SJCRH30 (cell line): ENCODE measurements at regions not wholly inside any gene's neighbourhood (a gene's known extent, or its start where the extent isn't known, plus 50 kb on each side); places are given as distances from the start of the nearest gene placed in this dataset.

ENCODE experiments used
- DNase-seq, 2 experiments: peaks; one replicate each; pipeline ENCODE4 v3.0.0-alpha.2; 2015 to 2020
- H3K27ac ChIP-seq: fragments of 250-450 bp; sonication (Bioruptor Pico); 2 replicates; pipeline ENCODE4 v1.5.1; 2020; ENCODE audit warnings: mild to moderate bottlenecking, moderate library complexity
- H3K27me3 ChIP-seq: fragments of 250-450 bp; sonication (Bioruptor Pico); 2 replicates; pipeline ENCODE4 v1.5.1; 2020; ENCODE audit warnings: mild to moderate bottlenecking, moderate library complexity
- H3K36me3 ChIP-seq: fragments of 250-450 bp; sonication (Bioruptor Pico); 2 replicates; pipeline ENCODE4 v1.5.1; 2020; ENCODE audit warnings: mild to moderate bottlenecking, moderate library complexity
- H3K4me1 ChIP-seq: fragments of 250-450 bp; sonication (Bioruptor Pico); 2 replicates; pipeline ENCODE4 v1.5.1; 2020; ENCODE audit warnings: mild to moderate bottlenecking, moderate library complexity
- H3K4me3 ChIP-seq: fragments of 250-450 bp; sonication (Bioruptor Pico); 2 replicates; pipeline ENCODE4 v1.5.1; 2020; ENCODE audit warnings: mild to moderate bottlenecking, moderate library complexity
- H3K9me3 ChIP-seq: fragments of 250-450 bp; sonication (Bioruptor Pico); replicated peaks from 2 replicates; pipeline ENCODE4 v1.5.1; 2020; ENCODE audit warnings: mild to moderate bottlenecking, moderate library complexity

GRCh38 chr11:121890946-121891515 lies 225.0 kb downstream of the BLID start:
- peaks cover 50% of the 10 kb centered on the region for H3K4me1 ChIP-seq
- no peak overlapping the region for H3K4me3 ChIP-seq
- H3K9me3 ChIP-seq, result no peaks in the 10 kb centered on the region
- no peaks in the 10 kb centered on the region for H3K27me3 ChIP-seq
- H3K27ac ChIP-seq, result peak overlapping the region; percentile 69; the same call in 1 of the 2 replicates
- no peak for DNase-seq
- H3K36me3 ChIP-seq, result no peaks in the 10 kb centered on the region

DNA sequence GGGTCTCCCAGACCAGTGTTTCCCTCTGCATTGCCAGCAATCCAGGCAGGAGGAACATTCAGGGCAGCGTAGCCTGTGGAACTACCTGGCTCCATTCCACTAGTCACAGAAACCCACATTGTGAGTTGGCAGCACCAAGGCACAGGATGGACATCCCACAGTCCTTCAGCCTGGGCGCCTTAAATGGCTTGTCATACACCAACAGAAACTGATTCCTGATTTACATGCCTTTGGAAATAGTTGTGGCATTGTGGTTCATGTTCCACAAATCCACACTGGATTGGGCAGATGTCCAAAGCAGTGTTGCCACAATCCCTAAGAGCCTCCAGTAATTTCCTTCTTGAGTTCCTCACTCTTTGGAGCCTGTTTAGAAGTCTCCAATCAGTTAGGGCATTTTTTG lies 225.6 kb downstream of the BLID start:
- Histone ChIP-seq H3K27ac (0 out of 2 replicates have a peak overlapping the region, but pooled peaks have one; percentile 9), H3K4me1 (peaks cover 52% of the 10 kb centered on the region), H3K36me3 (no peaks in the 10 kb centered on the region), H3K9me3 (no peaks in the 10 kb centered on the region), H3K4me3 (no peak overlapping the region), H3K27me3 (no peaks in the 10 kb centered on the region)
- peak; percentile 65 to 80 for DNase-seq

- H3K27ac ChIP-seq, result 0 out of 2 replicates have a peak overlapping the region, but pooled peaks have one; percentile 9
- H3K4me3 ChIP-seq, result no peak overlapping the region
- no peaks in the 10 kb centered on the region for H3K9me3 ChIP-seq
- no peaks in the 10 kb centered on the region for H3K27me3 ChIP-seq
- no peaks in the 10 kb centered on the region for H3K36me3 ChIP-seq
- H3K4me1 ChIP-seq, result peaks cover 52% of the 10 kb centered on the region
- DNase-seq, result no peak
These were observed 226.1 kb downstream of the BLID start for GRCh38 chr11:121889931-121890330.

GRCh38 chr11:121889186-121889585 lies 226.8 kb downstream of the BLID start:
- Histone ChIP-seq H3K27me3 (no peaks in the 10 kb centered on the region), H3K4me3 (no peak overlapping the region), H3K27ac (no peak overlapping the region), H3K9me3 (no peaks in the 10 kb centered on the region), H3K4me1 (peaks cover 52% of the 10 kb centered on the region), H3K36me3 (no peaks in the 10 kb centered on the region)
- DNase-seq, result no peak

DNA sequence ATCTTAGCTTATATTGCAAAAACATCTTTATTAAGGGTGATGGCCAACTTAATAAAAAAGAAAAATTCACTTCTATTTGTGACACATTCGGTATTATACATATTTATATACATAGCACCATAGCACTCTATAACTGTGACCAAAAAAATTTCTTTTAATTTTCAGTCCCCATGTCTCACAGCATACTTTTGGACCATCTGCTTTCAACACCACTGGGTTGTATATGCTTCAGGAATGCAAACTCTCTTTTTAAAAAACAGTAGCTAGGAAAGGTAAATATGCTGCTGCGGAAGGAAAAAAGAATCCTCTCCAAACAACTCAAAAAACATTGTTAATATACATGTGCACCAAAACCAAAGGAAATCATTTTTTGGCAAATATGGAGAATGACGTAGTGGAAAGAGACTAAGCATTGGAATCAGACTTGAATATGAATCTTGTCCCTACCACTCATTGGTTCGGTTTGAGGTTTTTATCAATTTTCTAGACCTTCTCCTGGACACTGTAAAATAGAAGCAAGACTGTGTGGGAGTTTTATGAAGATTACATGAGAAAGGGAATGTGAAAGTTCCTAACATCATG lies 227.9 kb downstream of the BLID start:
- no peaks in the 10 kb centered on the region for H3K27me3 ChIP-seq
- no peak overlapping the region for H3K4me3 ChIP-seq
- H3K27ac ChIP-seq, result no peak overlapping the region
- H3K4me1 ChIP-seq, result peaks cover 43% of the 10 kb centered on the region
- DNase-seq, result no peak
- no peaks in the 10 kb centered on the region for H3K9me3 ChIP-seq
- no peaks in the 10 kb centered on the region for H3K36me3 ChIP-seq

DNA sequence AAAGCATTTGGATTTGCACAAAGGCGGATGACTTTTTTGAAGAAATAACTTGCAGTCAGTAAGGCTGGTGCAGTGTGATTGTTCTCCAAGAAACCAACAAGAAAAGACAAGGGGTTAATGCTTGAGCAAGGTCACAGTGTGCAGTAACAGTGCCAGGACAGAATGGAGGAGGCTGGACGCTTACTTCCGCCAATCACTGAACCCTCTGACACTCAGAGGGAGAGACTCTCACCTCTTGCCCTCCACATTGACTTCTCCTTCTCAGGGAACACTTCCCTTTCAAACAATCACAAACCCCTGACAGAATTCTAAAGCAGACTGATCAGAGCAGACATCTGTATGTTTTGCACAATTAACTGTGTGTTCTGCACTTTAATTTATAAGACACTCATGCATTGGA lies 228.4 kb downstream of the BLID start:
- H3K36me3 ChIP-seq, result no peaks in the 10 kb centered on the region
- DNase-seq, result no peak
- H3K27me3 ChIP-seq, result no peaks in the 10 kb centered on the region
- H3K4me1 ChIP-seq, result peaks cover 38% of the 10 kb centered on the region
- H3K27ac ChIP-seq, result no peak overlapping the region
- H3K9me3 ChIP-seq, result no peaks in the 10 kb centered on the region
- no peak overlapping the region for H3K4me3 ChIP-seq

GRCh38 chr11:121886996-121887395 lies 229.0 kb downstream of the BLID start:
- DNase-seq, result no peak
- H3K27ac ChIP-seq, result 0 out of 2 replicates have a peak overlapping the region, but pooled peaks have one; percentile 8
- no peaks in the 10 kb centered on the region for H3K9me3 ChIP-seq
- H3K4me3 ChIP-seq, result no peak overlapping the region
- H3K4me1 ChIP-seq, result peaks cover 34% of the 10 kb centered on the region
- no peaks in the 10 kb centered on the region for H3K36me3 ChIP-seq
- H3K27me3 ChIP-seq, result no peaks in the 10 kb centered on the region

GRCh38 chr11:121886005-121886734 lies 229.8 kb downstream of the BLID start:
- 0 out of 2 replicates have a peak overlapping the region, but pooled peaks have one; percentile 8 for H3K27ac ChIP-seq
- H3K4me1 ChIP-seq, result peaks cover 26% of the 10 kb centered on the region
- H3K36me3 ChIP-seq, result no peaks in the 10 kb centered on the region
- peak; percentile 81 to 90 for DNase-seq
- no peaks in the 10 kb centered on the region for H3K9me3 ChIP-seq
- H3K4me3 ChIP-seq, result no peak overlapping the region
- no peaks in the 10 kb centered on the region for H3K27me3 ChIP-seq

GRCh38 chr11:121884626-121885025 lies 231.4 kb downstream of the BLID start:
- Histone ChIP-seq H3K9me3 (no peaks in the 10 kb centered on the region), H3K27ac (no peak overlapping the region), H3K36me3 (no peaks in the 10 kb centered on the region), H3K27me3 (no peaks in the 10 kb centered on the region), H3K4me3 (no peak overlapping the region), H3K4me1 (peaks cover 11% of the 10 kb centered on the region)
- no peak for DNase-seq

- Histone ChIP-seq H3K27me3 (no peaks in the 10 kb centered on the region), H3K36me3 (no peaks in the 10 kb centered on the region), H3K9me3 (no peaks in the 10 kb centered on the region), H3K27ac (no peak overlapping the region), H3K4me1 (peaks cover 8% of the 10 kb centered on the region), H3K4me3 (no peak overlapping the region)
- no peak for DNase-seq
These were observed 234.2 kb downstream of the BLID start for GRCh38 chr11:121881806-121882205.

DNA sequence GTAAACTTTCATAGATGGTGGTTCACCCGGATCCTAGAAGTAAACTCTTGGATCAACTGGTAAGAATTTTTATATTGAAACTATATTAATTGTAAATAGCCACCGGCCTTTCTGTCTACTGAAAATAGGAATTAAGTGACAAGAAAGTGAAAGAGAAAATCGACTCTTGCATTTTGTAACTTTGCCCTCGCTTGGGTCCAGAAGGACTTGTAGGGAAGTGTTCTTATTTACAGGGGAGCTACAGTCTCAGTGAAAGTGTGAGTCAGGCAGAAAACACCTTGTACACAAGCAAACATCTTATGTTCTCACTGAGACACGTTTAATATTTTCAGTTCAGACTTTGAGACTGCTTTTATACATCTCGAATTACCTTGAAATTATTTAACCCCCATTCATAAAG lies 238.9 kb downstream of the BLID start:
- H3K27ac ChIP-seq, result no peak overlapping the region
- H3K36me3 ChIP-seq, result no peaks in the 10 kb centered on the region
- H3K4me3 ChIP-seq, result no peak overlapping the region
- no peaks in the 10 kb centered on the region for H3K27me3 ChIP-seq
- H3K9me3 ChIP-seq, result no peaks in the 10 kb centered on the region
- H3K4me1 ChIP-seq, result no peaks in the 10 kb centered on the region
- DNase-seq, result no peak

GRCh38 chr11:121873766-121874165 lies 242.2 kb downstream of the BLID start:
- Histone ChIP-seq H3K27me3 (no peaks in the 10 kb centered on the region), H3K4me1 (no peaks in the 10 kb centered on the region), H3K27ac (no peak overlapping the region), H3K9me3 (no peaks in the 10 kb centered on the region), H3K36me3 (no peaks in the 10 kb centered on the region), H3K4me3 (no peak overlapping the region)
- no peak for DNase-seq

DNA sequence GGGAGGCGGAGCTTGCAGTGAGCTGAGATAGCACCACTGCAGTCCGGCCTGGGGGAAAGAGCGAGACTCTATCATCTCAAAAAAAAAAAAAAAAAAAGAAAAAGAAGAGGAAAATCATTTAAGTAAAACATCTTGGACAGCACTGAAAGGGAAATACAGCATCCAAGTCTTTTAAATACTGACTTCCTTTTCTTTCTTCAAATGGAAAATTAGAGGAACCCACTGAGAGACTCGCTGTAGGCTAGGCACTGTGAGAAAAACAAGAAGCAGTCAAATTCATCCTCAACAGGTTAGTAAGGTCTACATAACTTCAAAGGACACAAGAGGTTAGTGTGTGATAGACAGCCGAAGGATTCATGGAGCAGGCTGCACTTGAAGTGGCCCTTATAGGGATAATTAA lies 243.7 kb downstream of the BLID start:
- Histone ChIP-seq H3K4me3 (no peak overlapping the region), H3K27ac (no peak overlapping the region), H3K27me3 (no peaks in the 10 kb centered on the region), H3K9me3 (no peaks in the 10 kb centered on the region), H3K36me3 (no peaks in the 10 kb centered on the region), H3K4me1 (no peaks in the 10 kb centered on the region)
- no peak for DNase-seq

DNA sequence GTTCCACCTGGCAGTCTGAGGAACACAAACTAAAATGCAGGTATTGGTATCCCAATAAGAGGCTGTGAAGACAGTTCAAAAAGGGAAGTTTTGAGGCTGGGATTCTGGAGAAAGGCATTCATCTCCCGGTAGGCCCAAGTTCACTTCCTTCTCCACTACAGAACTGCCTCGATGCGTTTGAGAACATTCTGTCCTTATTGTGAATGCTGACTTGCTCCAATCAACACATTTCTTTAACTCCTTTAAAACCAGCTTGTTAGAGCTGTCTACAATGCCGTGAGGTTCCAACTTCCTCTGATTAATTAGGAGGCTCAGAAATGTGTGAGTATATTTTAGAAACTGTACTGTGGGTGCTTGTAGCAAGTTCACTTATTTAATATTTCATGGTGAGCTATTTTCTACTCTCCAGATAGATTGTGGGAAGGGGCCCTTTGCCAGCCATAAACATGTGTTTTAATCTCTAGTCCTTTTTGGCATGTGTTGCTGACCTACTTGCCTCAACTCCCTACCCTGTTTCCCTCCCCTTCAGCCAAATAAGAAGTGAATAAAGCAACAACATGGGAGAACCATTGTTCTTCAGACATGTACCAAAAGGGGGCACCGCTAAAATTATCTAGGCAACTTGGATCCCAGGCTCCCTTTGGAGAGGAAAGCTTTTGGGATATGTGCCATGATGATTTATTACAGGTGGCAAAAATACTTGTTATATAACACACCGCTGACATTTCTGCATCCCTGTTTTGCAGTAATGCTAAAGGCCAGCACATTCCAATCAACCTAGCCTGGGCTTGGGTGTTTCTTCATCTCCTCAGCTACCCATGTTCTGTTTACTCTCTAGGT lies 245.6 kb downstream of the BLID start:
- Histone ChIP-seq H3K27me3 (no peaks in the 10 kb centered on the region), H3K4me1 (no peaks in the 10 kb centered on the region), H3K36me3 (no peaks in the 10 kb centered on the region), H3K27ac (no peak overlapping the region), H3K9me3 (no peaks in the 10 kb centered on the region), H3K4me3 (no peak overlapping the region)
- DNase-seq, result no peak

GRCh38 chr11:121869478-121869877 lies 246.5 kb downstream of the BLID start:
- Histone ChIP-seq H3K9me3 (no peaks in the 10 kb centered on the region), H3K4me3 (no peak overlapping the region), H3K27ac (no peak overlapping the region), H3K36me3 (no peaks in the 10 kb centered on the region), H3K27me3 (no peaks in the 10 kb centered on the region), H3K4me1 (no peaks in the 10 kb centered on the region)
- no peak for DNase-seq
